ENCODE measurements at regions not wholly inside any gene's neighbourhood (a gene's known extent, or its start where the extent isn't known, plus 50 kb on each side); places are given as distances from the start of the nearest gene placed in this dataset.
"Not testable (repeated sequence)": the region's sequence is repeated elsewhere in the genome, so short reads cannot be mapped to it uniquely, and the experiment has no call there.

DNA sequence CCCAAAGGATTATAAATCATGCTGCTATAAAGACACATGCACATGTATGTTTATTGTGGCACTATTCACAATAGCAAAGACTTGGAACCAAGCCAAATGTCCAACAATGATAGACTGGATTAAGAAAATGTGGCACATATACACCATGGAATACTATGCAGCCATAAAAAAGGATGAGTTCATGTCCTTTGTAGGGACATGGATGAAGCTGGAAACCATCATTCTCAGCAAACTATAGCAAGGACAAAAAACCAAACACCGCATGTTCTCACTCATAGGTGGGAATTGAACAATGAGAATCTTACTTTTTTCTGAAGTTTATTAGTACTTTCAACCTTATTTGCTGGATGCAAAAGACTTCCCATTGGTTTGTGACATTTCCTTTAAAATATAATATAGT, 101.0 kb upstream of the TBX18 start:
- not testable (repeated sequence) for DNase-seq

DNA sequence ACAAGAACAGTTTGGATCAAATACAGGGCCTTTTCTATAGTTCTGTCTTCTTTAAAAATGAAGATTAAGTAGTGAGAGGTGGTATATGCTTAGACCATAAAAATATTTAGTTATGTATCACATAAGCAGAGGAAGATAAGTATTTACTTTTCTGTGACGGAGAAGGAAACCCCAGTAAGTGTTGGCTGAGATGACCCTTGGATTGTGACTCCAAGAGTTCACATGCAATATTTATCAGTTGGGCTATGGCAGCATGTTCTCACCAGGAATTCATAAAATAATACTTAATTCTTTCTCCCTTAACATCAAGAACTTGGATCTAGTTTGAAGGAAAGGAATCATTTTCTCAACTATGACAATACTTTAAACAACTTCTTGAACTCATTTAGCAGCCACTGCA, 98.4 kb upstream of the TBX18 start:
- DNase-seq: no peak

DNA sequence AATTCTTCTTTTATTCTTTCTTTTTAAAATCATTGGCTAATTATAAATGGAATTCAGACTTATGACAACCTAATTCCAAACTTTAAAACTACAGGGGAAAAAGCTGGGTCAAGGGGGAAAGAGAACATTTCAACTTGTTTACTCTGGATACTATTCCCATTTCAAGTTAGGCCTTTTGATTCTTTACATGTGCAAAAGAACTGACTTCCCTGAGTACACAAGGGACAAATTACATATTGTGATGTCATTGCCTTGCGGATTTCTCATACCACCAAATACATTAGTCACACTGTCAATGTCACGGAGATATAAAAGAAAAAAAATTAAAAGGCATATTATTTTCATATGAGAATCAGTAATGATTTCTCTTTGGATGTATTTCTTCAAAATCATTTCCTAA, 96.5 kb upstream of the TBX18 start:
- no peak for DNase-seq

DNA sequence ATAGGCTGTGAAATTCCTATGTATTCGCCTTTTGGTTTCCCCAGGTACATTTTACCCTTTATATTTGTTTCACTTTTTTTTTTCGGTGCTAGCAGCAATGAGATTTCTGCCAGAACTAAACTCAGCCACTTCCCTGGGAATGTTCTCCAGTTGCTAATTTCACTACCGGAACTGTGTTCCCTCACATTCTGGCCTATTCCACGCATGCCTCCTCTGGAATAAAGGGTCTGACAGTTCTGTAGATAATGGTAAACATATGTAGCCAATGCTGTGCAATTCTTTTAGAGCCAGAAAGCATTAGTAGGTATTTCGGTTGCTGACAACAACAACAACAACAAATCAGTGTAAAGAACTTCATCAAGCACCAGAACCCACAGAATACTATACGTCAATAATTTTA, 96.1 kb upstream of the TBX18 start:
- no peak for DNase-seq

DNA sequence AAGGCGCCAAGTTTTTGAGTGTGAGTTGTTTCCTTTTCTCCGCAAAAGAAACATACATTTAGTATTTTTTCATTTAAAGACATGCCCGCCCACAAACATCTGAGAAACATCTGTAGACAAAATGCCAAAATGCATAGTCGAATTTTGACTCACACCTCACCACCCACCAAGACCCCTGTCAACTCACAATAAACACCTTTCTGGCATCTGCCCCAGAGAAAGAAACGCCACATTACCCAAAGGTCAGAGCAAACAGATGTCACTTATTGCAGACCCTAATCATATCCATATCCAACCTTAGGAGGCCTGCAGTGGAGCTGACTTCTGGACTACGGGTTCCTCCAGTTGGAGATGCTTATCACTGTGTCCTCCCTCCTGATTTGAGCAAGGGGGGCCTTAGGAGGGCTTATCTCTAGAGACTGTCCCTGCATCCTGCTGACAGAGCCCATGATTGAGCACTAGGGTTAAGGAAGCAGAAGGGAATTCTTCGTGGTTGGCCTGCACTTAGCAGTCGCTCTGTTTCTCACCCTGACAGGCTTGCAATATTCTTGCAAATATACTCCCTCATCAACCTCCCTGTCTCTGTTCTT, 90.5 kb upstream of the TBX18 start:
- DNase-seq: no peak

DNA sequence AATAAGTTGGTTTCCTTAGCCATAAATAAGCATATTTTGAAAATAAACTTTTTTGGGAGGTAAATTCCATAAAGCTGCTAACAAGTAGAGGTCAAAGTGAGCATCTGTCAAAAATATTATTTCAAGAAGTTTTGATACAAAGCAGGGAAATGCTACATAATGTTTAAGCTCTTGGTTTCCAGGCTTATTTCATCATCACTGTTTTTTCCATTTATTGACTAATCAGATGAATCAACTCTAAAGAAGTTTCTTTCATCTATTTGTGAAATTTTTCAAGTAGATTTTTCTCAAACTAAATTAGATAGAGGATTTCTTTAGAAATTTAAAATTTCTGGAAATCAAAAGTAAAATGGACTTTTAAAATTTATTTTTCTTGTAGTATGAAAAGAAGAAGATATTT, 89.5 kb upstream of the TBX18 start:
- DNase-seq: no peak

DNA sequence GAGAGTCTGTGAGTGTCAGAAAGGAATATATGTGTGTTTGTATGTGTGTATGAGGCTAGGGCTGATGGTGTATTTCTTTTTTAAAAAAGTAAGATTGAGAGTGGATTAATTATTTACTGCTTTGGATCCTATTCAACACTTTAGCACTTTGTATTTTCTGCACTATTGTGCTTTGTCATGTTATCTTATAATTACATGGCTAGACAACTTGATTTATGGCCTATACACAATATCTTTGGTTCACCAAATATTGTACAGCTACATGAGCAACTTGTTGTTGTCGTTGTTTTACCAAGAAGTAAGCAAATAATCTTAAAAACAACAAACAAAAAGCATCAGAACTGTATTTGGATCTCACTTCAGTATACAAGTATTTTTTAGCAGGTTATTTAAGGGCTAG, 84.6 kb upstream of the TBX18 start:
- DNase-seq: no peak

DNA sequence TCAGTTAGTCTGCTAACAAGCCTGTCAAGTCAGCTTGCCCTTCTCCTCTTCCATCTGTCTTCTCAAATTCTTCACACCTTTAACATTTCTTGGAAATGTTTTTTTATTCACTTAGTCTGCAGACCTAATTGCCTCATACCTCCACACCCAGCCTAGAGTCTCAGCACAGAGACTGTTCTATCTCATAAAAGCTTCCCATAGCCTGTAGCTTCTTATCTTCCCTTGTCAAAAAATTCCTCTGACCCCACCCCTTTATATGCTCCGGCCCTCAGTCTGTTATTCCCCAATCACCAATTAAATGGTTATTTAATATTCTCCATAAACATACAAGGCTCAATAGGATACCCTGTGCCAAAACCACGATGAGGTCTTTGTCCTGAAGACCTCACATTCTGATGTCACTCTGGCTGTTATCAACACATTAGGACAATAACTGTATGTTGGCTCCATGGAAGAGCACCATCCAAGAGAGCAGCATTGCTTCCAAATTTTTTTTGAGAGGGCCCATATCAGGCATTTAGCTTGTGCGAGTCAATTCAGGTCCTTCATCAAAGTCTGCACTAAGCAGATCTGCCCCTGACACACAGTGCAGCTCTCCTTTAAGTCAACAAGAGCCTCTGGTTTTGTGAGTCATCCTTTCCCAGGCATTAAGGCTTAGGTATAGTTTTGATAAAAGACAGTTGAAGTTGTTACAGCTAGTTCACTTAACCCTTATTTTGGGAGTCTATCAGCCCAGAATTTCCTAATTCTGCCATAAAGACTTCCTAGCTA, 83.2 kb upstream of the TBX18 start:
- DNase-seq: no peak

DNA sequence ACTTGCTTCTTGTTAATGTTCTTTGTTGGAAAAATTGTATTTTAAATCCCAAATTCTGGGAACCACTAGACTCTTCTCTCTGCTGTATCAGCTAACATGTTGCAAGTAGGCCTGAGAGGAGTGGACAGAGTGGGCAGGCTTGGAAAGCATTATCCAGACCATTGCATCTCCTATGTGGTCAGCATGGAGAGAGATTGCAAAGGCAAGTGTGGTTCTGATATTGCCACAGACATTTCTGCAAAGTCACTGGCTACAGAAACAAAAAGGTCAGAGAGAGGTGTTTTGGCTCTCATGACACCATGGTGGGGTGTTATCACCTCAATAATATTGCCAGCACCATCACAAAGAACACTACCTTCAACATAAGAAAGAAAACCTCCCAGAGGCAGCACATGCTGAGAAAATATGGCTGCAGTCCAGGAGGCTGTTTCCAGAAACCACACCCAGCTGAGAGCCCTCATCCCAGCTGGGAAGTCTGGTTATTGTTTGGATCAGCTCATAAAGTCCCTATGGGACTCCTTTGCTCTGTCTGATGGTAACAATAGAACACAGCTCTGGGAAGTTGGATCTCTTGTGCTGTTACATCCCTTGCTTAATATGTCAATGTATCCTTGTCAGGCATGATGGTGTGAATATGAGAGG, 78.2 kb upstream of the TBX18 start:
- no peak for DNase-seq

DNA sequence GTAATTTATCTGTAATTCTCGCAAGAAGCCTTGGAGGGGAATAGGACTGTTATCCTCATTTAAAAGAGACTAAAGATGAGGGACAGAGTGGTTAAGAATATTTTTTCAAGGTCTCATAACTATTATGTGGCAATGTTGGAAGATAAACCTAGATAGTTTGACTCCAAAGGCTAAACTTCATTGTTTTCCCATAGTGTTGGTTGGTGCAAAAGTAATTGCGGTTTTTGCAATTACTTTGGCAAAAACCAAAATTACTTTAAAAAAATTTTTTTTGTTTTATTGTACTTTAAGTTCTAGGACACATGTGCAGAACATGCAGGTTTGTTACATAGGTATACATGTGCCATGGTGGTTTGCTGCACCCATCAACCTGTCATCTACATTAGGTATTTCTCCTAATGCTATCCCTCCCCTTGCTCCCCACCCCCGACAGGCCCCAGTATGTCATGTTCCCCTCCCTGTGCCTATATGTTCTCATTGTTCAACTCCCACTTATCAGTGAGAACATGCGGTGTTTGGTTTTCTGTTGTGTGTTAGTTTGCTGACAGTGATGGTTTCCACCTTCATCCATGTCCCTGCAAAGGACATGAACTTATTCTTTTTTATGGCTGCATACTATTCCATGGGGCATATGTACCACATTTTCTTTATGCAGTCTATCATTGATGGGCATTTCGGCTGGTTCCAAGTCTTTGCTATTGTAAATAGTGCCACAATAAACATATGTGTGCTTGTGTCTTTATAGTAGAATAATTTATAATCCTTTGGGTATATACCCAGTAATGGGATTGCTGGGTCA, 72.9 kb upstream of the TBX18 start:
- not testable (repeated sequence) for DNase-seq

DNA sequence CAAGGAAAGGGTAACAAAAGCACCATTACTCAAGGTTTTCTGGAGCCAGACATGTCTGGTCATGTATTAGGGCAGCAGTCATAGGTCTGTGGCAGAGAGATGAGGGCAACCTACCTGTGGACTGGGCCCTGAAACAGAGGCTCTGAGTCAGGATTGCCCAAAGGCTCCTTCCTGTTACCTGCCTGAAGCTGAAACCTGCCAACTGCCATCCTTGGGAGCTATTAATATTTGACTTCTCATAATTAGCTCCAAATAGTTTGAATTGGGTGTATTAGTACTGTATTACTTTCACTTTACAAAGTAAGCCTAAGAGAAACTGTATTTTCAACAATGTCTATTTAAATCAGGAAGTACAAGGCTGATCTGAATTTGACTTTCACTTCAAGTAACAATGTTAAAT, 72.0 kb upstream of the TBX18 start:
- DNase-seq: no peak

DNA sequence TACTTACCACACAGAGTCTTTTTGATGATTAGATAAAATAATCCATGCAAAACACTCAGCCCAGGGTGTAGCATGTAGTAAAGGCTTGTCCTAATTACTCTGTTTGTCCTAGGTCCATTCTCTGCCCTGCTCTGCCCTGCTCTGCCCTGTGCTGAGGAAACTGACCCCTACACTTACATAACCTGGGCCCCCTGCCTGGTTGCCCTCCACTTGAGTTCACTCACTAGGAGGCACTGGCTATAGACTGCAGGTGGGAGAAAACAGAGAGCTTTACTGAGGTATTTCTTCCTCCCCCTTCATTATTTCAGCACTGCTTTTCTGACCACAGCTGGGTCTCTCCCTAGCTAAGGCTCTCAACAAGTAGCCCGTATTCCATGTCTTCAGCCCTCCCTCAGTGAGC, 70.9 kb upstream of the TBX18 start:
- DNase-seq: no peak

DNA sequence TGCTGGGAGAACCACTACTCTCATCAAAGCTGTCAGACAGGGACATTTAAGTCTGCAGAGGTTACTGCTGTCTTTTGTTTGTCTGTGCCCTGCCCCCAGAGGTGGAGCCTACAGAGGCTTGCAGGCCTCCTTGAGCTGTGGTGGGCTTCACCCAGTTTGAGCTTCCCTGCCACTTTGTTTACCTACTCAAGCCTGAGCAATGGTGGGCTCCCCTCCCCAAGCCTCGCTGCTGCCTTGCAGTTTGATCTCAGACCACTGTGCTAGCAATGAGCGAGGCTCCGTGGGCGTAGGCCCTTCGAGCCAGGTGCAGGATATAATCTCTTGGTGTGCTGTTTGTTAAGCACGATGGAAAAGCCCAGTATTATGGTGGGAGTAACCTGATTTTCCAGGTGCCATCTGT, 67.5 kb upstream of the TBX18 start:
- not testable (repeated sequence) for DNase-seq

DNA sequence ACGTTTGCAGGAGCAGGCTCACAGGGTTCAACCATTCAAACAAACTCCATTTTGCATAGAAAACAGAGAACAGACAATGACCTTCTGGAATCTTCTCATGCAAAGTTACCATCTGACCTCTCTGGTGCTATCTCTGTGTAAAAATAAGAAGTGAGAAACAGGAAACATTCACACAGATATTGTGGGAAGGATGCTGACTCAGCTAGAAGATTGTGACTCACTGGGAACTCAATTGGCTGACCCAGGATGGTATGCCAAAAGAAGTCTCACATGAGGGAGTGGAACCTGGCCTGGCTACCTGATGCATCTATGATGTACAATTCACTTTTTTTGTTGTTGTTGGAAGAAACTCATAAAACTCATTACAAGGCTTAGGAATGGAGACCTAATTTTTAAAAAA, 61.1 kb upstream of the TBX18 start:
- no peak for DNase-seq

DNA sequence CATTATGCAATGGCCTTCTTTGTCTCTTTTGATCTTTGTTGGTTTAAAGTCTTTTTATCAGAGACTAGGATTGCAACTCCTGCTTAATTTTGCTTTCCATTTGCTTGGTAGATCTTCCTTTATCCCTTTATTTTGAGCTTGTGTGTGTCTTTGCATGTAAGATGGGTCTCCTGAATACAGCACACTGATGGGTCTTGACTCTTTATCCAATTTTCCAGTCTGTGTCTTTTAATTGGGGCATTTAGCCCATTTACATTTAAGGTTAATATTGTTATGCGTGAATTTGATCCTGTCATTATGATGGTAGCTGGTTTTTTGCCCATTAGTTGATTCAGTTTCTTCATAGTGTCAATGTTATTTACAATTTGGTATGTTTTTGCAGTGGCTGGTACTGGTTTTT, 56.9 kb upstream of the TBX18 start:
- DNase-seq: not testable (repeated sequence)

DNA sequence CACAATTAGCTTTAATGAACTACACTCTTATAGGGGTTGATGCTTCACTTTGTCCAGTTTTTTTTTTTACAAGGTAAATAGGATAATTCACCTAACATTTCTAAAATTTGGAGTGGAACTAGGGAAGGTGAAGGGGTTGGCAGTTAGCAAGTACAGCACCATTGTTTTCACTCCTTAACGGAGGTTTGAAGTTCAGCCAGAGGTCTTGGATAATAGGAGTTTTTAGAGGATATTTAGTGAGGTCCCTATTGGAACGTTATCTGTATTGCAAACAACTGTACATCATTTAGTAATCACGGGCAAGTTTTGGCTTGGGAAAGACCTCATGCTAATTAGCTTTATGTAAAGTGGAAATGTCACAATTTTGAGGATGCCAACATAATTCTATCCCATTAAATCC, 52.3 kb upstream of the TBX18 start:
- DNase-seq: no peak

DNA sequence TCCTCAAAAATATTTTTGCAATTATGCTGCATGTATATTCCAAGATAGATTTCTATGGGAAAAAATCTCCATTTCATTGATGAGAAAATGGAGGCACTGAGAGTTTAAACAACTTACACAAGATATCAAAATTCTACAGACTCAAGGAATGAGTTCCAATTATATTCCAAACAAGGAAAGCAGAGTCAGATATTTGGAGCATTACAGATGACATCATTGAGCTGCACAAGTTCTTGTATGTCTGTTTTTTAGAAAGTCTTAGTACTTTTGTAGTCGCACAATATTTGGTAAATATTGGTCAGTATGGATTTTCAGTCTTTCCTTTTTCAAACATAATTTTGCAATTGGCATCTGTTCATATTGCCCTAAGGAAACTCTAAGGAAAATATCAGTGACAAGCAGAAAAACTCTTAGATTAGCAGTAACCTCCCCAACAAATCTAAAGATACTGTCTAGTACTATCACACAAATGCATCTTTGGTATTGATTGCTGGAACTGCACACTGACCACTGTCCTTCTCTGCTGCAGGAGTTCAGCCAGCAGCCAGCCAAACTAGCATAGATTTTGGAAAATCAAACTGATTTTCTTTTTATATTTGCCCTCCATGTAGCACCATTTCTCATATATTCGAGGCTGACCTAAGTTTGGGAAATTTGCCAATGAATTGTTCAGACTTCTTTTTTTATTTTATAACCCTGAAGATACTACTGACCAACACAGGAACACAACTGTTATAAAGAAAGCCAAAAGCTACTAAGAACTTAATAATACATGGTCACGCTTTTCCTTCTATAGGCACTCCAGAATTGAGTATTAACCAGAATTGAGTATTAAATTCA, 51.7 kb upstream of the TBX18 start:
- no peak for DNase-seq

Measured in right hindlimb (tissue), 1 donor.